ENCODE measurements at regions not wholly inside any gene's neighbourhood (a gene's known extent, or its start where the extent isn't known, plus 50 kb on each side); places are given as distances from the start of the nearest gene placed in this dataset.

- TF ChIP-seq RARB (CRISPR knock-in tag; IDR thresholded peaks at IDR 0.05), result no peak
- TF ChIP-seq ZFP30 (CRISPR knock-in tag; IDR thresholded peaks at IDR 0.05), result no peak
- TF ChIP-seq BACH2 (CRISPR knock-in tag; IDR thresholded peaks at IDR 0.05; ENCODE audit: borderline replicate concordance), result no peak
- no peak for TF ChIP-seq ZFP3 (CRISPR knock-in tag; IDR thresholded peaks at IDR 0.05)
Measured at GRCh38 chr13:74037762-74038161, 96.4 kb downstream of the KLF12 start.
